A549 (cell line): ENCODE measurements at regions not wholly inside any gene's neighbourhood (a gene's known extent, or its start where the extent isn't known, plus 50 kb on each side); places are given as distances from the start of the nearest gene placed in this dataset.

Source experiments
- ATAC-seq, 2 experiments: fragments of 200-7000 bp in 1 of 2; fragments of >200 bp in 1 of 2; cut with Nextera tagmentation in 1 of 2; cut with Tn5 transposase in 1 of 2; 3 replicates each; pipeline versions ENCODE4 v1.8.0 to v1.9.1; 2018 to 2020; ENCODE audit warnings: mild to moderate bottlenecking in 1 of 2, moderate library complexity in 1 of 2
- CTCF ChIA-PET: fragments of 300-600 bp; sonication (Branson Sonifier 250); formaldehyde crosslinking; extraction: SDS; loops from one replicate; lab custom pipeline; 2021; ENCODE audit warnings: antibody characterized with exemption, inconsistent platforms; lab: Yijun Ruan, JAX
- POLR2A ChIA-PET: fragments of 350-600 bp; formaldehyde crosslinking; extraction: SDS; loops from one replicate; lab custom pipeline; 2021; ENCODE audit warnings: antibody characterized with exemption, inconsistent platforms; lab: Yijun Ruan, JAX
- DNase-seq, 2 experiments: peaks; one replicate each; pipeline versions ENCODE4 v3.0.0 to v3.0.0-alpha.2; 2011 to 2016; ENCODE audit warnings: low read depth in 1 of 2, low spot score in 1 of 2
- FAIRE-seq: peaks from 2 replicates; lab custom pipeline; 2011; peaks lifted over from hg19 to GRCh38; lab: Jason Lieb, UNC
- H3K27ac ChIP-seq, 2 experiments: fragments of >200 bp; sonication (Bioruptor Twin); formaldehyde crosslinking; 3 replicates each; pipeline ENCODE4 v1.5.1; 2016 to 2017
- H3K4me1 ChIP-seq: fragments of >200 bp; sonication (Bioruptor Twin); formaldehyde crosslinking; 3 replicates; pipeline ENCODE4 v1.6.1; 2016
- H3K4me2 ChIP-seq: fragments of >200 bp; sonication (Bioruptor Twin); formaldehyde crosslinking; 3 replicates; pipeline ENCODE4 v1.6.1; 2016
- H3K4me3 ChIP-seq: fragments of >200 bp; sonication (Bioruptor Twin); formaldehyde crosslinking; 3 replicates; pipeline ENCODE4 v1.5.1; 2016
- H3K9me3 ChIP-seq: fragments of >200 bp; sonication (Bioruptor Twin); formaldehyde crosslinking; 3 replicates; pipeline ENCODE4 v1.6.1; 2016
- BHLHE40 ChIP-seq: IDR thresholded peaks from 2 replicates; pipeline ENCODE4 v1.6.1; 2012; ENCODE audit warnings: low read depth, low read length, inconsistent platforms
- CTCF ChIP-seq: fragments of >200 bp; sonication (Bioruptor Twin); formaldehyde crosslinking; IDR thresholded peaks from 3 replicates; pipeline ENCODE4 v1.5.1; 2016
- EHMT2 ChIP-seq: fragments of 200-600 bp; sonication (generic); IDR thresholded peaks from 2 replicates; pipeline ENCODE4 v1.6.1; 2016; ENCODE audit warnings: antibody characterized with exemption, low read depth, mild to moderate bottlenecking, moderate library complexity
- FOSL2 ChIP-seq, 2 experiments: fragments of 450-650 bp in 1 of 2; fragments of >200 bp in 1 of 2; sonication (Bioruptor Twin) in 1 of 2; formaldehyde crosslinking; IDR thresholded peaks; 2 replicates each; pipeline versions ENCODE4 v1.5.0 to v1.6.1; 2016 to 2020; ENCODE audit warnings: mild to moderate bottlenecking in 1 of 2, moderate library complexity in 1 of 2
- HDAC2 ChIP-seq: fragments of 200-600 bp; sonication (generic); IDR thresholded peaks from 2 replicates; pipeline ENCODE4 v1.6.1; 2016
- HOXA7 ChIP-seq: fragments of 250-450 bp; sonication (Bioruptor Pico); IDR thresholded peaks from 2 replicates; pipeline ENCODE4 v1.5.0; 2020; ENCODE audit warnings: mild to moderate bottlenecking, moderate library complexity
- KDM5A ChIP-seq: fragments of 200-600 bp; sonication (generic); IDR thresholded peaks from 2 replicates; pipeline ENCODE4 v1.6.1; 2016; ENCODE audit warnings: antibody characterized with exemption, mild to moderate bottlenecking
- MAFK ChIP-seq: fragments of 450-650 bp; IDR thresholded peaks from 2 replicates; pipeline ENCODE4 v1.6.1; 2014; ENCODE audit not compliant: partially characterized antibody
- MAZ ChIP-seq: fragments of 150-350 bp; IDR thresholded peaks from 2 replicates; pipeline ENCODE4 v1.6.1; 2014; ENCODE audit warnings: antibody characterized with exemption, low read depth, low read length, borderline replicate concordance
- MYC ChIP-seq: IDR thresholded peaks from 2 replicates; pipeline ENCODE4 v1.6.1; 2012; ENCODE audit warnings: mild to moderate bottlenecking, inconsistent platforms, low read length, improper control_type of control experiment, borderline replicate concordance
- RCOR1 ChIP-seq: fragments of 150-350 bp; IDR thresholded peaks from 2 replicates; pipeline ENCODE4 v1.6.1; 2014; ENCODE audit warnings: antibody characterized with exemption, low read length, low read depth
- RFX5 ChIP-seq: fragments of 450-650 bp; IDR thresholded peaks from 2 replicates; pipeline ENCODE4 v1.7.1; 2014; ENCODE audit warnings: antibody characterized with exemption, mild to moderate bottlenecking, moderate library complexity
- RNF2 ChIP-seq: fragments of 200-600 bp; sonication (generic); IDR thresholded peaks from 2 replicates; pipeline ENCODE4 v1.6.1; 2016; ENCODE audit warnings: low read depth, mild to moderate bottlenecking, antibody characterized with exemption, moderate library complexity, borderline replicate concordance
- SREBF2 ChIP-seq: fragments of 450-650 bp; IDR thresholded peaks from 2 replicates; pipeline ENCODE4 v1.6.1; 2014; ENCODE audit warnings: mild to moderate bottlenecking, moderate library complexity
- TP53 ChIP-seq: fragments of 250-450 bp; sonication (Bioruptor Pico); IDR thresholded peaks from 2 replicates; pipeline ENCODE4 v1.5.0; 2021; ENCODE audit warnings: mild to moderate bottlenecking, moderate library complexity
- USF2 ChIP-seq: fragments of 450-650 bp; IDR thresholded peaks from 2 replicates; pipeline ENCODE4 v1.6.1; 2014; ENCODE audit warnings: antibody characterized with exemption
- ZNF302 ChIP-seq: fragments of 250-450 bp; sonication (Bioruptor Pico); IDR thresholded peaks from 2 replicates; pipeline ENCODE4 v1.9.0; 2021; ENCODE audit warnings: inconsistent platforms, mild to moderate bottlenecking, moderate library complexity
- WGBS: methylation state at CpG from one replicate; pipeline ENCODE4 v1.1.6; 2017; ENCODE audit errors: missing lambda C conversion rate; 5-methylcytosine and 5-hydroxymethylcytosine counted together

GRCh38 chr10:33459602-33460001 lies 125.1 kb upstream of the NRP1 start:
- ATAC-seq (no peak), FAIRE-seq (no peak), DNase-seq (no peak)
- no peak for TF ChIP-seq USF2
- TF ChIP-seq CTCF = no peak
- no peak for TF ChIP-seq MAZ
- ChIA-PET POLR2A (no interaction called here), CTCF (no interaction called here)
- no peaks in the 10 kb centered on the region for H3K9me3 ChIP-seq
- H3K4me1 ChIP-seq = no peaks in the 10 kb centered on the region
- H3K4me2 ChIP-seq = no peak overlapping the region
- no peak overlapping the region for H3K4me3 ChIP-seq
- 63% methylated on average over 5 of the region's 5 CpGs for WGBS
- no peak overlapping the region for H3K27ac ChIP-seq

- Histone ChIP-seq H3K27ac (no peak overlapping the region), H3K4me2 (no peak overlapping the region), H3K4me1 (no peaks in the 10 kb centered on the region), H3K4me3 (no peak overlapping the region), H3K9me3 (0 out of 3 replicates have a peak, but pooled peaks cover 2% of the 10 kb centered on the region)
- DNase-seq (no peak), ATAC-seq (no peak), FAIRE-seq (no peak)
- WGBS = 31% methylated on average over 2 of the region's 2 CpGs
- ChIA-PET CTCF (no interaction called here), POLR2A (no interaction called here)
- TF ChIP-seq RNF2 = no peak
- no peak for TF ChIP-seq MYC
- no peak for TF ChIP-seq KDM5A
- no peak for TF ChIP-seq HDAC2
- no peak for TF ChIP-seq RFX5
- no peak for TF ChIP-seq HOXA7 (CRISPR knock-in tag)
- no peak for TF ChIP-seq MAZ
- TF ChIP-seq CTCF = no peak
- TF ChIP-seq SREBF2 = no peak
- no peak for TF ChIP-seq ZNF302
- TF ChIP-seq BHLHE40 = no peak
- no peak for TF ChIP-seq EHMT2
- TF ChIP-seq RCOR1 = no peak
- TF ChIP-seq FOSL2 (IDR thresholded peaks at IDR 0.05) = no peak
- no peak for TF ChIP-seq FOSL2 (CRISPR knock-in tag; IDR thresholded peaks at IDR 0.05)
Observed at GRCh38 chr10:33455029-33455428, 120.6 kb upstream of the NRP1 start.

- FAIRE-seq = no peak
Observed at GRCh38 chr10:33454554-33454953, 120.1 kb upstream of the NRP1 start.

More at GRCh38 chr10:33454554-33454953, 120.1 kb upstream of the NRP1 start:
- H3K4me2 ChIP-seq = no peak overlapping the region
- 0 out of 3 replicates have a peak, but pooled peaks cover 2% of the 10 kb centered on the region for H3K9me3 ChIP-seq
- DNase-seq = no peak
- TF ChIP-seq TP53 (CRISPR knock-in tag) (no peak), MAFK (peak; percentile 44)
- TF ChIP-seq, all 56 proteins: peak for 1
- Histone ChIP-seq H3K27ac (no peak overlapping the region), H3K4me1 (no peaks in the 10 kb centered on the region), H3K4me3 (no peak overlapping the region)
- POLR2A ChIA-PET = no interaction called here
- no peak for ATAC-seq
- CTCF ChIA-PET = no interaction called here
- 86% methylated on average over 2 of the region's 2 CpGs for WGBS
